ENCODE measurements at regions not wholly inside any gene's neighbourhood (a gene's known extent, or its start where the extent isn't known, plus 50 kb on each side); places are given as distances from the start of the nearest gene placed in this dataset.
"Not testable (repeated sequence)": the region's sequence is repeated elsewhere in the genome, so short reads cannot be mapped to it uniquely, and the experiment has no call there.

GRCh38 chr9:67461796-67462757 is 396.7 kb upstream of the ANKRD20A1 start:
- TF ChIP-seq CTCF (optimal IDR thresholded peaks at IDR 0.05 in 1 of 3, IDR thresholded peaks at IDR 0.05 in 1 of 3, conservative IDR thresholded peaks at IDR 0.05 in 1 of 3; ENCODE audit: extremely low read depth in 1 of 3, insufficient read depth in 2 of 3, low read length in 3 of 3); EZH2 (IDR thresholded peaks at IDR 0.05; ENCODE audit: low read length): not testable (repeated sequence)
